Stimulated activated CD4-positive, alpha-beta T cell treated with anti-CD3 and anti-CD28 coated beads, TNF-alpha, amount 100 ng/mL, for 4 hours (primary cell): ENCODE measurements at regions not wholly inside any gene's neighbourhood (a gene's known extent, or its start where the extent isn't known, plus 50 kb on each side); places are given as distances from the start of the nearest gene placed in this dataset.

Source experiments
- DNase-seq, 3 experiments: peaks; one replicate each; pipeline ENCODE4 v3.0.0-alpha.2; 2020; ENCODE audit warnings: low read depth in 3 of 3

- DNase-seq: no peak
Observed at GRCh38 chr6:97591955-97592354, 308.9 kb upstream of the MMS22L start.

GRCh38 chr6:97594844-97595243, 311.8 kb upstream of the MMS22L start:
- no peak for DNase-seq

GRCh38 chr6:97621111-97621510, 338.1 kb upstream of the MMS22L start:
- DNase-seq: no peak

GRCh38 chr6:97626671-97627441, 343.8 kb upstream of the MMS22L start:
- DNase-seq: no peak

GRCh38 chr6:97629180-97629579, 346.2 kb upstream of the MMS22L start:
- no peak for DNase-seq

- no peak for DNase-seq
Observed at GRCh38 chr6:97630604-97631003, 347.6 kb upstream of the MMS22L start.

GRCh38 chr6:97632341-97632740, 349.3 kb upstream of the MMS22L start:
- DNase-seq: no peak

GRCh38 chr6:97639702-97640101, 356.7 kb upstream of the MMS22L start:
- no peak for DNase-seq

- no peak for DNase-seq
Observed at GRCh38 chr6:97644353-97644752, 361.3 kb upstream of the MMS22L start.

GRCh38 chr6:97645757-97646156, 362.7 kb upstream of the MMS22L start:
- DNase-seq: no peak

GRCh38 chr6:97653076-97653475, 370.1 kb upstream of the MMS22L start:
- DNase-seq: no peak

GRCh38 chr6:97653517-97653916, 370.5 kb upstream of the MMS22L start:
- no peak for DNase-seq

GRCh38 chr6:97654674-97655073, 371.7 kb upstream of the MMS22L start:
- no peak for DNase-seq

- no peak for DNase-seq
Observed at GRCh38 chr6:97656236-97656635, 373.2 kb upstream of the MMS22L start.

- DNase-seq: no peak
Observed at GRCh38 chr6:97656706-97657350, 373.8 kb upstream of the MMS22L start.

- DNase-seq: no peak
Observed at GRCh38 chr6:97658090-97658489, 375.1 kb upstream of the MMS22L start.

GRCh38 chr6:97663252-97663651, 380.2 kb upstream of the MMS22L start:
- DNase-seq: no peak

- no peak for DNase-seq
Observed at GRCh38 chr6:97665446-97665845, 382.4 kb upstream of the MMS22L start.

- DNase-seq: no peak
Observed at GRCh38 chr6:97666889-97667288, 383.9 kb upstream of the MMS22L start.

GRCh38 chr6:97668716-97669115, 385.7 kb upstream of the MMS22L start:
- DNase-seq: no peak

GRCh38 chr6:97669191-97670031, 386.4 kb upstream of the MMS22L start:
- DNase-seq: no peak

- no peak for DNase-seq
Observed at GRCh38 chr6:97674802-97675201, 391.8 kb upstream of the MMS22L start.

GRCh38 chr6:97677626-97678025, 394.6 kb upstream of the MMS22L start:
- no peak for DNase-seq
